HG03280 (cell line): ENCODE measurements at regions not wholly inside any gene's neighbourhood (a gene's known extent, or its start where the extent isn't known, plus 50 kb on each side); places are given as distances from the start of the nearest gene placed in this dataset.

Experiments used
- ATAC-seq: cut with Tn5 transposase; IDR thresholded peaks from one replicate; pipeline ENCODE4 v1.9.1; 2021; ENCODE audit warnings: mild to moderate bottlenecking, moderate library complexity; ENCODE audit not compliant: unreplicated experiment

DNA sequence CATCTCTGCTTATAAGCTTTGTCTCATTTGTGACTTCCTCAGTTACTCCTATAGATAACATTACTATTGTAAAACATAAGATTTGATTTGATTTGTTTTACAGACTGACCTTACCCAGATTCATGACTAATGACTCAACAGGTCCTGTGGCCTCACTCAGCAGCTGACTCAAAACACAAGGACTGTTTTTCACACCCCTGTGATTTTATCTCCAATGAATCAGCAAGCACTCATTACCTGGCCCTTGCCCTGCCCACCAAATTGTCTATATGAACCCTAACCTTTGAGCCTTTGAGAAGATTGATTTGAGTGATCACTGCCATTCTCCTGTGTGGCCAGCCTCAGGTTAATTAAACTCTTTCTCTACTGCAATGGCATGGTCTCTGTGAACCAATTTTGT is 1064.6 kb upstream of the LRRTM3 start:
- no peak for ATAC-seq
